ENCODE measurements at regions not wholly inside any gene's neighbourhood (a gene's known extent, or its start where the extent isn't known, plus 50 kb on each side); places are given as distances from the start of the nearest gene placed in this dataset.
A peak's percentile ranks its signal among the peaks of the same experiment; 100 is the strongest.

DNA sequence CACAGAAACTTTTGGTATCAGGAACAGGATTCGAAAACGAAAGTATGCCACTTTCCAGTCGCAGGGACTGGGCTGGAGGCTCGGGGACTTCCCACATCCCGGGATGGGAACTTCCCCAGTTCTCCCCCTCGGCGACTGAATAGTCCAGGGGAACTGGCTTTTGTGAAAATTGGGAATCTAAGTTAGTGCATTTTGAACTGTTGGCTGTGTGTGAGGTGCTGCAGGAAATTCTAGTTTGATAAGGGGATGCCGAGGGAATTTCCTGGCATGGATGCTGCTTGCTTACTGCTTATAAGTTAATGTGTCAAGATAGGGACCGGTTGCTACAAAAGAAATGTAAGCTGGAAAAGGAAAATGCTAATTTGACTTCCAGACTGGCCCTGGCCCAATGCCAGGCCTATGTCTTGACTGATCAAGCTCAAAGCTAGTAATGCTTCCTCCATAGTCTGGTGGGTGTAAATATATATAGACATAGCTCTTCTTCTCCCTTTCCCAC, 73.4 kb upstream of the EIF5 start:
- dilution Hi-C loops (cut with HindIII; ENCODE audit: low sequenced_read_pairs, unreplicated experiment) (no loop called here), in situ Hi-C loops (cut with MboI; ENCODE audit: low sequenced_read_pairs) (no loop called here), intact Hi-C loops (cut with micrococcal nuclease) (no loop called here)
- Histone ChIP-seq H3K14ac (replicated peaks; ENCODE audit: low read depth, low read length) (peak overlapping the region; percentile 58; the same call in 1 of the 2 replicates), H3K4ac (ENCODE audit: low read depth, low read length) (peak overlapping the region; percentile 69; the same call in 1 of the 2 replicates), H4K5ac (ENCODE audit: low read depth, low read length) (peak overlapping the region; percentile 94), H3K4me1 (ENCODE audit: control insufficient read depth, insufficient read depth, low read length) (no peaks in the 10 kb centered on the region), H3K27ac (ENCODE audit: insufficient read depth, low read length) (peak overlapping the region; percentile 22), H3K56ac (ENCODE audit: extremely low read depth, insufficient read depth, low read length) (peak overlapping the region; percentile 56; the same call in 1 of the 2 replicates), H3K9me1 (ENCODE audit: insufficient read depth, low read length) (no peaks in the 10 kb centered on the region), H3K4me3 (ENCODE audit: insufficient read depth, low read depth, low read length) (peak overlapping the region; percentile 85), H2BK120ac (ENCODE audit: low read depth, low read length) (peak overlapping the region; percentile 69; the same call in 1 of the 2 replicates), H2BK15ac (ENCODE audit: low read depth, low read length) (peak overlapping the region; percentile 45; the same call in 1 of the 3 replicates), H3K36me3 (ENCODE audit: control insufficient read depth, insufficient read depth, low read length) (no peaks in the 10 kb centered on the region), H3K9ac (ENCODE audit: low read depth, low read length) (peak overlapping the region; percentile 75), H3K79me1 (ENCODE audit: low read depth in 1 of 2, low read length in 2 of 2) (no peaks in the 10 kb centered on the region), H4K91ac (ENCODE audit: insufficient read depth, low read depth, low read length) (peak overlapping the region; percentile 37; the same call in 1 of the 2 replicates), H3K9me3 (ENCODE audit: control insufficient read depth, insufficient read depth, low read length) (peaks cover 5% of the 10 kb centered on the region), H2AFZ (replicated peaks; ENCODE audit: low read length, poor library complexity) (peak overlapping the region; percentile 87), H4K20me1 (ENCODE audit: insufficient read depth, low read length) (no peaks in the 10 kb centered on the region), H3K4me2 (ENCODE audit: low read depth, low read length) (peak overlapping the region; percentile 92), H3K23ac (ENCODE audit: low read depth, low read length) (peak overlapping the region; percentile 78), H4K8ac (ENCODE audit: low read depth in 2 of 2, low read length in 2 of 2) (peak overlapping the region; percentile 57 to 87), H3K27me3 (ENCODE audit: control insufficient read depth, insufficient read depth, low read length) (peaks cover 8% of the 10 kb centered on the region), H3K18ac (ENCODE audit: low read depth, low read length) (peak overlapping the region; percentile 83), H2BK5ac (ENCODE audit: low read depth, low read length, poor library complexity, severe bottlenecking) (peak overlapping the region; percentile 17), H2AK5ac (ENCODE audit: low read depth, low read length) (no peak overlapping the region), H2AK9ac (replicated peaks; ENCODE audit: low read depth, low read length, poor library complexity) (no peak overlapping the region), H2BK20ac (ENCODE audit: low read depth, low read length) (peak overlapping the region; percentile 36; the same call in 1 of the 2 replicates)
- BruUV-seq (replicated peaks): no TSS peak
- ChIA-PET POLR2A (ENCODE audit: unreplicated experiment) (interaction anchor here (0.5 kb wide), 1 partner anchor 89 kb away, joined by 3 read pairs; no protein-coding TSS in a partner anchor), CTCF (interaction anchor here (0.5 kb wide), 1 partner anchor 10 kb away, joined by 3 read pairs; no protein-coding TSS in a partner anchor)
- ATAC-seq (ENCODE audit: low read depth) (peak; percentile 97), DNase-seq (peak; percentile 63)
- 3% methylated on average over 5 of the region's 9 CpGs; no CpG with 5 or more reads in 1 of the 2 experiments for WGBS, 2 experiments (ENCODE audit: extremely low coverage in 2 of 2, insufficient read length in 1 of 2)
- TF ChIP-seq NFE2L2 (IDR thresholded peaks at IDR 0.05; ENCODE audit: low read depth, low read length) (no peak), SMC3 (IDR thresholded peaks at IDR 0.05; ENCODE audit: low read depth, low read length) (no peak)
